SK-N-SH (cell line): ENCODE measurements at regions not wholly inside any gene's neighbourhood (a gene's known extent, or its start where the extent isn't known, plus 50 kb on each side); places are given as distances from the start of the nearest gene placed in this dataset.

Experiments
- CTCF ChIA-PET: fragments of 300-600, 350-600 bp; formaldehyde crosslinking; extraction: SDS; loops from one replicate; lab custom pipeline; 2021; lab: Yijun Ruan, JAX
- POLR2A ChIA-PET: fragments of 350-600 bp; sonication (Branson Sonifier 250); formaldehyde crosslinking; extraction: SDS; loops from one replicate; lab custom pipeline; 2020; ENCODE audit warnings: antibody characterized with exemption, inconsistent platforms; lab: Yijun Ruan, JAX
- DNase-seq: peaks from one replicate; pipeline ENCODE4 v3.0.0; 2012
- H2AFZ ChIP-seq: fragments of 200-600 bp; sonication (generic); 2 replicates; pipeline ENCODE4 v1.8.1; 2016; ENCODE audit warnings: antibody characterized with exemption, mild to moderate bottlenecking, low read depth
- H3F3A ChIP-seq: fragments of 200-600 bp; sonication (generic); replicated peaks from 2 replicates; pipeline ENCODE3; 2016; ENCODE audit warnings: antibody characterized with exemption, mild to moderate bottlenecking; ENCODE audit not compliant: insufficient read depth
- H3K27ac ChIP-seq, 2 experiments: fragments of 200-500 bp in 1 of 2; fragments of 200-600 bp in 1 of 2; sonication (Bioruptor generic) in 1 of 2; sonication (generic), shearing (Covaris generic) in 1 of 2; 2 replicates each; pipeline versions ENCODE4 v1.5.1 to v1.6.1; 2014 to 2016; ENCODE audit warnings: low read depth in 2 of 2, inconsistent platforms in 1 of 2, low read length in 1 of 2, mild to moderate bottlenecking in 1 of 2, mixed read lengths in 1 of 2
- H3K27me3 ChIP-seq: fragments of 200-600 bp; sonication (generic), shearing (Covaris generic); 2 replicates; pipeline ENCODE4 v1.6.1; 2016; ENCODE audit warnings: mixed run types; ENCODE audit not compliant: insufficient read depth
- H3K36me3 ChIP-seq, 2 experiments: fragments of 200-500 bp in 1 of 2; fragments of 200-600 bp in 1 of 2; sonication (Bioruptor generic) in 1 of 2; sonication (generic) in 1 of 2; replicated peaks in 1 of 2; 2 replicates each; pipeline versions ENCODE3 to v1.5.1; 2014 to 2016; ENCODE audit warnings: low read length in 1 of 2, mild to moderate bottlenecking in 1 of 2; ENCODE audit not compliant: insufficient read depth in 2 of 2, control insufficient read depth in 1 of 2
- H3K4me1 ChIP-seq, 2 experiments: fragments of 200-500 bp in 1 of 2; fragments of 200-600 bp in 1 of 2; sonication (Bioruptor generic) in 1 of 2; sonication (generic), shearing (Covaris generic) in 1 of 2; 2 replicates each; pipeline versions ENCODE4 v1.5.1 to v1.6.1; 2014 to 2016; ENCODE audit warnings: low read depth in 1 of 2, low read length in 1 of 2, mixed run types in 1 of 2; ENCODE audit not compliant: insufficient read depth in 2 of 2, control insufficient read depth in 1 of 2
- H3K4me2 ChIP-seq: fragments of 200-600 bp; sonication (generic), shearing (Covaris generic); 2 replicates; pipeline ENCODE4 v1.6.1; 2017; ENCODE audit warnings: mixed run types
- H3K4me3 ChIP-seq, 2 experiments: fragments of 200-500 bp in 1 of 2; fragments of 200-600 bp in 1 of 2; sonication (Bioruptor generic) in 1 of 2; sonication (generic), shearing (Covaris generic) in 1 of 2; 2 replicates each; pipeline versions ENCODE4 v1.5.1 to v1.8.1; 2014 to 2016; ENCODE audit warnings: low read depth in 2 of 2, inconsistent platforms in 1 of 2, low read length in 1 of 2, mild to moderate bottlenecking in 1 of 2, mixed read lengths in 1 of 2, moderate library complexity in 1 of 2
- H3K79me2 ChIP-seq: fragments of 200-600 bp; sonication (generic); 2 replicates; pipeline ENCODE4 v1.8.1; 2017; ENCODE audit warnings: mild to moderate bottlenecking; ENCODE audit not compliant: insufficient read depth
- H3K9ac ChIP-seq: fragments of 200-600 bp; sonication (generic); 2 replicates; pipeline ENCODE4 v1.6.1; 2017; ENCODE audit warnings: mixed run types
- H3K9me2 ChIP-seq: fragments of 200-600 bp; sonication (generic); 2 replicates; pipeline ENCODE4 v1.6.1; 2017; ENCODE audit warnings: mixed run types
- H3K9me3 ChIP-seq: fragments of 200-600 bp; sonication (generic); 2 replicates; pipeline ENCODE4 v1.6.1; 2017; ENCODE audit warnings: mixed run types, mild to moderate bottlenecking, moderate library complexity
- H4K20me1 ChIP-seq: fragments of 200-600 bp; sonication (generic); 2 replicates; pipeline ENCODE4 v1.6.1; 2017; ENCODE audit warnings: mild to moderate bottlenecking, mixed run types; ENCODE audit not compliant: insufficient read depth
- CHD2 ChIP-seq: fragments of 150-350 bp; IDR thresholded peaks from 2 replicates; pipeline ENCODE4 v1.6.1; 2018; ENCODE audit warnings: low read length; ENCODE audit not compliant: partially characterized antibody
- CTCF ChIP-seq: fragments of 200-600 bp; sonication (generic); IDR thresholded peaks from 2 replicates; pipeline ENCODE4 v1.6.1; 2017; ENCODE audit warnings: antibody characterized with exemption, mild to moderate bottlenecking, moderate library complexity
- ELF1 ChIP-seq: IDR thresholded peaks from 2 replicates; pipeline ENCODE4 v1.4.0; 2012
- EP300 ChIP-seq, 2 experiments: IDR thresholded peaks; 2 replicates each; pipeline versions ENCODE4 v1.4.0 to v1.6.1; 2012; ENCODE audit warnings: borderline replicate concordance in 1 of 2, low read depth in 1 of 2, low read length in 1 of 2
- EZH2phosphoT487 ChIP-seq: fragments of 200-600 bp; sonication (generic); IDR thresholded peaks from 2 replicates; pipeline ENCODE4 v1.6.1; 2017; ENCODE audit warnings: low read depth, mixed run types, mild to moderate bottlenecking, antibody characterized with exemption, moderate library complexity, borderline replicate concordance
- GABPA ChIP-seq: IDR thresholded peaks from 2 replicates; pipeline ENCODE4 v1.4.0; 2012; ENCODE audit warnings: low read depth, mild to moderate bottlenecking
- GATA2 ChIP-seq: sonication (generic); formaldehyde crosslinking; IDR thresholded peaks from 2 replicates; pipeline ENCODE4 v1.5.0; 2020; ENCODE audit warnings: mild to moderate bottlenecking, missing genetic modification reagents
- IRF3 ChIP-seq: fragments of 150-350 bp; IDR thresholded peaks from 2 replicates; pipeline ENCODE4 v1.6.1; 2016; ENCODE audit warnings: mild to moderate bottlenecking, low read depth, low read length
- MEF2A ChIP-seq: IDR thresholded peaks from 2 replicates; pipeline ENCODE4 v1.4.0; 2012; ENCODE audit warnings: low read depth, borderline replicate concordance
- MXI1 ChIP-seq: IDR thresholded peaks from 2 replicates; pipeline ENCODE4 v1.6.1; 2012; ENCODE audit warnings: mild to moderate bottlenecking, low read depth, low read length, improper control_type of control experiment
- NFIC ChIP-seq: IDR thresholded peaks from 2 replicates; pipeline ENCODE4 v1.4.0; 2012; ENCODE audit warnings: borderline replicate concordance
- NRF1 ChIP-seq: IDR thresholded peaks from 2 replicates; pipeline ENCODE4 v1.6.1; 2012; ENCODE audit warnings: low read depth, mild to moderate bottlenecking, low read length
- PBX3 ChIP-seq: IDR thresholded peaks from 2 replicates; pipeline ENCODE4; 2012
- POLR2AphosphoS5 ChIP-seq: IDR thresholded peaks from 2 replicates; pipeline ENCODE4 v1.6.1; 2012; ENCODE audit warnings: low read depth, low read length
- RAD21 ChIP-seq: IDR thresholded peaks from 2 replicates; pipeline ENCODE4 v1.6.1; 2012; ENCODE audit warnings: mild to moderate bottlenecking, low read length
- RCOR1 ChIP-seq: fragments of 150-350 bp; IDR thresholded peaks from 2 replicates; pipeline ENCODE4 v1.6.1; 2017; ENCODE audit warnings: antibody characterized with exemption, low read length
- RFX5 ChIP-seq: IDR thresholded peaks from 2 replicates; pipeline ENCODE4 v1.6.1; 2012; ENCODE audit warnings: mild to moderate bottlenecking, improper control_type of control experiment, low read length
- TAF1 ChIP-seq: IDR thresholded peaks from 2 replicates; pipeline ENCODE4 v1.6.1; 2012; ENCODE audit warnings: low read depth, mild to moderate bottlenecking, low read length, moderate library complexity, borderline replicate concordance
- TCF12 ChIP-seq: IDR thresholded peaks from 2 replicates; pipeline ENCODE4 v1.4.0; 2012
- WGBS: methylation state at CpG from one replicate; pipeline ENCODE4 v1.1.6; 2017; ENCODE audit warnings: low lambda C conversion rate; 5-methylcytosine and 5-hydroxymethylcytosine counted together

DNA sequence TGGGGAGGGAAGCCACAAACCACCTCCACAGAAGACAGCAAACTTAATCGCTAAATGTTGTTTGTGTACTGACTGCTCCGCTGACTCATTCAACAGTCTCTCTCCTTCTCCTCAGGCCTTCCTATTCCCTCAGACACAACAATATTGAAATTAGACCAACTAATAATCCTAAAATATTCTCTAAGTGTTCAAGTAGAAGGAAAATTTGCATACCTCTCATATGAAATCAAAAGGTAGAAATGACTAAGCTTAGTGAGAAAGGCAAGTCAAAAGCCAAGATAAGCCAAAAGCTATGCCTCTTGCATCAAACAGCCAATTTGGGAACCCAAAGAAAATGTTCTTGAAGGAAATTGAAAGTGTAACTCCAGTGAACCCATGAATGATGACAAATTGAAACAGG, 75.7 kb upstream of the ARHGAP24 start:
- no peaks in the 10 kb centered on the region for H3K27me3 ChIP-seq
- DNase-seq, result no peak
- no peaks in the 10 kb centered on the region for H3K9me2 ChIP-seq
- no peaks in the 10 kb centered on the region for H3K36me3 ChIP-seq
- no peaks in the 10 kb centered on the region for H3K4me1 ChIP-seq
- ChIA-PET POLR2A (no interaction called here), CTCF (no interaction called here)
- no peaks in the 10 kb centered on the region for H3K9me3 ChIP-seq
- H3K4me2 ChIP-seq, result no peak overlapping the region
- no peaks in the 10 kb centered on the region for H4K20me1 ChIP-seq
- H3K9ac ChIP-seq, result no peak overlapping the region
- no peaks in the 10 kb centered on the region for H3K79me2 ChIP-seq
- no peak overlapping the region; the same call in 1 of the 2 replicates for H2AFZ ChIP-seq
- WGBS, result 93% methylated on average over 2 of the region's 2 CpGs
- no peaks in the 10 kb centered on the region for H3F3A ChIP-seq
- TF ChIP-seq MXI1, result no peak
- TF ChIP-seq EP300 (IDR thresholded peaks at IDR 0.05; ENCODE audit: borderline replicate concordance in 1 of 2, low read depth in 1 of 2, low read length in 1 of 2), result no peak
- TF ChIP-seq RFX5, result no peak
- TF ChIP-seq IRF3, result no peak
- no peak for TF ChIP-seq CTCF
- no peak for TF ChIP-seq RCOR1
- TF ChIP-seq TCF12, result no peak
- TF ChIP-seq CHD2, result no peak
- no peak for TF ChIP-seq NFIC
- no peak for TF ChIP-seq TAF1
- TF ChIP-seq PBX3, result no peak
- no peak for TF ChIP-seq GATA2 (CRISPR knock-in tag)
- TF ChIP-seq NRF1, result no peak
- no peak overlapping the region for H3K4me3 ChIP-seq
- H3K27ac ChIP-seq, result no peak overlapping the region

DNA sequence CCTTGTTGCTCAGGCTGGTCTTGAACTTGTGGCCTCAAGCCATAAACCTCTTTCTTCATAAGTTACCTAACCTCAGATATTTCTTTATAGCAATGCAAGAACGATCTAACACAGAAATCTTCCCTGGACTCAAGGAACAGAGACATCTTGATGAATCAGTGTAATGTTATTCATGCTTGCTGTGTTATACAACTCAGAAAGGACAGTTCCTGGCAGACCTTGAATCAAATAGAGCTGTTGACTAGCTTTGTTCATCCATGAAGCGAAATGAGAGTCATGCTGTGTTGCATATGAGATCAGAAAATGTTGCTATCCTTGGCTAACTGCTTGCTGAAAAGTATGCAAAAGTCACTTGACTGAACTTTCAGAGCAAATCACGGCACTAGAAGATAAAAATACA, 72.6 kb upstream of the ARHGAP24 start:
- 0 out of 2 replicates have a peak overlapping the region, but pooled peaks have one; percentile 3 for H2AFZ ChIP-seq
- no peaks in the 10 kb centered on the region for H3K9me3 ChIP-seq
- no peaks in the 10 kb centered on the region for H4K20me1 ChIP-seq
- no peaks in the 10 kb centered on the region for H3K27me3 ChIP-seq
- no peaks in the 10 kb centered on the region for H3K9me2 ChIP-seq
- CTCF ChIA-PET, result no interaction called here
- H3K27ac ChIP-seq, result peak overlapping the region in 1 of 2 experiments; percentile 38; a peak in 2 of 4 replicates
- POLR2A ChIA-PET, result no interaction called here
- no peak overlapping the region for H3K9ac ChIP-seq
- no peaks in the 10 kb centered on the region for H3F3A ChIP-seq
- 39% methylated on average over 3 of the region's 3 CpGs for WGBS
- no peaks in the 10 kb centered on the region for H3K36me3 ChIP-seq
- no peaks in the 10 kb centered on the region for H3K79me2 ChIP-seq
- H3K4me3 ChIP-seq, result no peak overlapping the region
- peaks cover 0 to 3% of the 10 kb centered on the region in 2 experiments; a peak in 2 of 4 replicates for H3K4me1 ChIP-seq
- no peak overlapping the region; the same call in 1 of the 2 replicates for H3K4me2 ChIP-seq
- no peak for DNase-seq
- TF ChIP-seq EZH2phosphoT487, result no peak
- no peak for TF ChIP-seq ELF1
- TF ChIP-seq IRF3, result no peak
- no peak for TF ChIP-seq RAD21
- TF ChIP-seq RCOR1, result no peak
- TF ChIP-seq MEF2A, result no peak
- TF ChIP-seq POLR2AphosphoS5, result no peak
- TF ChIP-seq PBX3, result no peak
- TF ChIP-seq CTCF, result no peak
- no peak for TF ChIP-seq GABPA
- no peak for TF ChIP-seq NRF1
